ENCODE measurements at regions not wholly inside any gene's neighbourhood (a gene's known extent, or its start where the extent isn't known, plus 50 kb on each side); places are given as distances from the start of the nearest gene placed in this dataset.

GRCh38 chr6:21377356-21377755, 216.2 kb upstream of the SOX4 start:
- TF ChIP-seq POLR2AphosphoS5 (IDR thresholded peaks at IDR 0.05) (no peak), CTCF (IDR thresholded peaks at IDR 0.05) (no peak), EP300 (IDR thresholded peaks at IDR 0.05) (no peak)
